Bronchial epithelial cell (primary cell): ENCODE measurements at regions not wholly inside any gene's neighbourhood (a gene's known extent, or its start where the extent isn't known, plus 50 kb on each side); places are given as distances from the start of the nearest gene placed in this dataset.

Source experiments
- DNase-seq: peaks from one replicate; pipeline ENCODE4 v3.0.0-alpha.2; 2010; ENCODE audit warnings: low read depth
- FAIRE-seq: peaks from 2 replicates; lab custom pipeline; 2011; peaks lifted over from hg19 to GRCh38; lab: Jason Lieb, UNC
- H3K27me3 ChIP-seq: 2 replicates; pipeline ENCODE4 v1.5.1; 2011; ENCODE audit warnings: low read length; ENCODE audit not compliant: control insufficient read depth, insufficient read depth
- H3K36me3 ChIP-seq: 2 replicates; pipeline ENCODE4 v1.5.1; 2011; ENCODE audit warnings: low read length; ENCODE audit not compliant: control insufficient read depth, insufficient read depth
- H3K4me3 ChIP-seq: 2 replicates; pipeline ENCODE4 v1.5.1; 2011; ENCODE audit warnings: mild to moderate bottlenecking, low read depth, low read length, control low read depth
- CTCF ChIP-seq: IDR thresholded peaks from 2 replicates; pipeline ENCODE4 v1.5.1; 2011; ENCODE audit warnings: mild to moderate bottlenecking, moderate library complexity, low read length, control low read depth, inconsistent platforms; ENCODE audit not compliant: insufficient read depth, severe bottlenecking

- no peaks in the 10 kb centered on the region for H3K27me3 ChIP-seq
- no peak for TF ChIP-seq CTCF
- FAIRE-seq (no peak), DNase-seq (no peak)
- no peak overlapping the region for H3K4me3 ChIP-seq
- H3K36me3 ChIP-seq: no peaks in the 10 kb centered on the region
Observed at GRCh38 chr1:4908486-4908885, 254.1 kb downstream of the AJAP1 start.

- TF ChIP-seq CTCF: no peak
- DNase-seq (no peak), FAIRE-seq (no peak)
- no peak overlapping the region for H3K4me3 ChIP-seq
- H3K36me3 ChIP-seq: no peaks in the 10 kb centered on the region
- no peaks in the 10 kb centered on the region for H3K27me3 ChIP-seq
Observed at GRCh38 chr1:4894566-4894965, 240.2 kb downstream of the AJAP1 start.

GRCh38 chr1:4880626-4881025 is 226.2 kb downstream of the AJAP1 start:
- TF ChIP-seq CTCF: no peak
- Histone ChIP-seq H3K4me3 (no peak overlapping the region), H3K36me3 (no peaks in the 10 kb centered on the region), H3K27me3 (no peaks in the 10 kb centered on the region)
- DNase-seq (no peak), FAIRE-seq (no peak)

- no peaks in the 10 kb centered on the region for H3K36me3 ChIP-seq
- H3K27me3 ChIP-seq: no peaks in the 10 kb centered on the region
- no peak overlapping the region for H3K4me3 ChIP-seq
- FAIRE-seq (no peak), DNase-seq (no peak)
- TF ChIP-seq CTCF: no peak
Observed at GRCh38 chr1:4877426-4877825, 223.0 kb downstream of the AJAP1 start.

- no peak for DNase-seq
- H3K4me3 ChIP-seq: no peak overlapping the region
- peak; percentile 75 for FAIRE-seq
- H3K27me3 ChIP-seq: no peaks in the 10 kb centered on the region
- no peak for TF ChIP-seq CTCF
- no peaks in the 10 kb centered on the region for H3K36me3 ChIP-seq
Observed at GRCh38 chr1:4871373-4871772, 217.0 kb downstream of the AJAP1 start.

GRCh38 chr1:4868521-4868920 is 214.1 kb downstream of the AJAP1 start:
- no peak overlapping the region for H3K4me3 ChIP-seq
- DNase-seq: no peak
- FAIRE-seq: no peak

More at GRCh38 chr1:4868521-4868920, 214.1 kb downstream of the AJAP1 start:
- TF ChIP-seq CTCF: no peak
- Histone ChIP-seq H3K27me3 (no peaks in the 10 kb centered on the region), H3K36me3 (no peaks in the 10 kb centered on the region)
